HG03045 (cell line): ENCODE measurements at regions not wholly inside any gene's neighbourhood (a gene's known extent, or its start where the extent isn't known, plus 50 kb on each side); places are given as distances from the start of the nearest gene placed in this dataset.

Experiments
- ATAC-seq: cut with Tn5 transposase; IDR thresholded peaks from one replicate; pipeline ENCODE4 v1.9.1; 2021; ENCODE audit warnings: mild to moderate bottlenecking, moderate library complexity; ENCODE audit not compliant: unreplicated experiment

- ATAC-seq, result no peak
Measured at GRCh38 chr14:101469382-101470247, 91.7 kb upstream of the DIO3 start.

- no peak for ATAC-seq
Measured at GRCh38 chr14:101470266-101470665, 91.0 kb upstream of the DIO3 start.

- no peak for ATAC-seq
Measured at GRCh38 chr14:101471723-101472517, 89.4 kb upstream of the DIO3 start.

DNA sequence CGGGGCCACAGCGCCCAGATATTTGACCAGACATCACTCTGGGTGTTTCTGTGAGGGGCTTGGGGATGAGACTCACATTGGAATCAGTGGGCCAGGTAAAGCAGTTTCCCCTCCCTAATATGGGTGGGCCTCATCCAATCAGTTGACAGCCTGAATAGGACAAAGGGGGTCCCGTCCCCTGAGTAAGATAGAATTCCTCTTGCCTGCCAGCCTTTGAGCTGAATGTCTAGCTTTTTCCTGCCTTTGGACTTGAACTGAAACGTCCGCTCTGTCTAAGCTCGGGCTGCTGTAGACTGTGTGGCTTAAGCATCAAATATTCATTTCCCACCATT, 88.8 kb upstream of the DIO3 start:
- ATAC-seq, result no peak

DNA sequence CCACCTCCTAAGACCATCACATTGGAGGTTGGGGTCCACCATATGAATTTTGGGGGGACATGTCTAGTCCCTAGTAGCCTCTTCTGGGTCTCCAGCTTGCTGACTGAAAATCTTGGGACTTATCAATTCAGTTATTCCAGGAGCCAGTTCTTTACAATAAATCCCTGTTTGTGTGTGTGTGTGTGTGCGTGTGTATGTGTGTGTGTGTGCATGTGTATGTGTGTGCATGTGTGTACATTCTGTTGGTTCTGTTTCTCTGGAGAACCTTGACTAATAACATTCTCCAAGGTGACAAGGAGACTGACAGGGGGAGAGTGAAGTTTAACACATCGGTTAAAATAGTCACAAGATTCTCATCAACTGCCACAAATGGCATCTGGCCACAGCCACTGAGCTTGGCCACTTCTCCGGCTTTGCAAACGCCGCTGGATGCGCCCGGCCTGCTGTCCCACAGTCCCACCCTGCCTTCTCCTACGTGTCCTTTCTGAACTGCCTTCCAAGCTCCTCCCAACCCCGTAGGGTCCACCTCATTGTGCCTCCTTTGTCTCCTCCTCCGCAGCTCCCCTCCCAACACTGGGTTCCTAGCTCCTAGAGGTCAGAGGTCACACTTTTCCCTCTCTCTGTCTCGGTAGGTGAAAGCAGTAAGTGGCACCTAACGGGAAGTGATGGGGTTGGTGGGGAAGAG, 88.1 kb upstream of the DIO3 start:
- no peak for ATAC-seq

- no peak for ATAC-seq
Measured at GRCh38 chr14:101473795-101474562, 87.3 kb upstream of the DIO3 start.

DNA sequence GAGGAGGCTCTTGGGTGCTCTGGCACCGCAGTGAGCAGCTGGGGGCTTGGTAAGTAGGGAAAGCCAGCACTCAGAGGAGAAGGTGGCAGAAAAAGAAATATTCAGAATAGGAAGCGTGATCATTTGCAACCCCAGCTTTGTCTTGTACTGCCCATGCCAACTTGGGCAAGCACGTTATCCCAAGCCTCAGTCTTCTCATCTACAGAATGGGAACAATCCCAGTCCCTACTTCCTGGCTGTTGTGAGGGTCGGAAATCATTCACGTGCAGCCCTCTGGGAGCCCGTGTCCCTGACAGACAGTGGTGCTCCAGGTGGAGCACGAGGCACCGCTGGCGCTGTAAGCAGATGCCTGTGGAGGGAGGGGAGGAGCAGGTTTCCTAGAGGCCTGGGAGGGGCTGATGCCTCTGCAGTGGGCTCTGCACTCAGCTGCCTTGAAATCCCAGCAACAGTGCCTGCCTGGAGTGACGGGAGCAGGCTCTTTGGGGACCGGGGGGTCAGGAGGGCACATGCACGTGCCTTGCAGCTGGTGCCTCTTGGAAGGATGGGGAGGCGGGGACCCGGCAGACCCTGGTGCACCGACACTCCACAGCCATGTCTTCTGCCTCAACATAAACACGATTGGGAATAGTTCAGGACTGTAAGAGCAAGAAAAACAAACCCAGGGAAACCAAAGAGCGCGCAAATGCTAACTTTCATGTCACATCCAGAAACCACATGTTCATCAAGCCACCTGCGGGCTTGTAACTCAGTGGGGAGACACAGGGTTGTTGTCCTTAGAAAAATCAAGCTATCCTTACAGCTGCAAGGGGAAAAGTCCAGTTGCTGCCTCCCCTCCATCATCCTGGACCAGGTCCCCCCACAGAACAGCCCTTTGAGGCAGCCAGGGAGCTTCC, 86.5 kb upstream of the DIO3 start:
- ATAC-seq, result no peak

GRCh38 chr14:101475456-101476257, 85.6 kb upstream of the DIO3 start:
- ATAC-seq, result no peak

GRCh38 chr14:101476258-101476915, 84.9 kb upstream of the DIO3 start:
- no peak for ATAC-seq

- ATAC-seq, result no peak
Measured at GRCh38 chr14:101476916-101477553, 84.3 kb upstream of the DIO3 start.

DNA sequence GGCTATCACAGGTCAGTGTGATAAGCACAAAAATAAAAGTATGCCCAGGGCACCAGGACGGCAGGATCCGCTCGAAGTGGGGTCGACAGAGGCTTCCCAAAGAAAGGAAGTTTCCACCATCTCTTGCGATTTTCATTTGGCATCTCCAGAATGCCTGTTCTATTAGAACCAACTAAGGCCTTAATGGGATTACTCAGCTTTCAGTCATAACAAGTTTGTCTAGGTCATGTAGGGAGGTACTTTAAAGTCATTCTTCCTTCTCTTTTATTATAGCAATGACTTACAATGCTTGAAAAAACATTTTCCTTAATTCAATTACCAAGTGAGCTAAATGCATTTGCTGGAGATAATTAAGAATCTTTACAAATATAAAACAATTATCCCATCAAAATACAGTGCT, 83.6 kb upstream of the DIO3 start:
- ATAC-seq, result no peak

GRCh38 chr14:101478096-101478495, 83.2 kb upstream of the DIO3 start:
- no peak for ATAC-seq

DNA sequence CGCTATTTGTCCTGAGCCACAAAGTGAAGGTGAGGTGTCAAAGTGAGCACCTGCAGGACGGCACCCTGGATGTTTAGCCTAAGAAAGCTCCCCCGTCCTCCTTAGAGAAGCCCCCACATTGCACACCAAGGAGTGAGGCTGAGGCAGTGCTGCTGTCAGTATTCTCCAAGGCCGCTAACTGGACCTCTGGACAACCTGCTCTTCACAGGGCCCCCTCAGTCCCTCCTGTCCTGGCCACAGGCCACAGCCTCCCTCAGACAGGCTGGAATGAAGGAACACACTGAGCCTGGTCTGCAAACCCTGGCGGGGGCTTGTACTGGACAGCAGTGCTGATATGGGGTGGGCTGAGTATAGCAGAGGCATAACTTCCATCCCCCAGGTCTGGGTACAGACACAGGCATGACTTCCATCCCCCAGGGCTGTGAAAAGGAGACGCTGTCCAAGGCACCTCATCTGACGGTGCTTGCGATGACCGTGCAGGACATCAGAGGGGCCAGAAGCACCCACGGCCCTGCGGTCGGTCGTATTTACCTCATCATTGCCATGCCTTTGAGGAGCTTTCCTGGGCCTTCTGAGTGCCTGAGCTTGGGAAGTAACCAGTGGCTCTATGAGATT, 82.4 kb upstream of the DIO3 start:
- no peak for ATAC-seq

DNA sequence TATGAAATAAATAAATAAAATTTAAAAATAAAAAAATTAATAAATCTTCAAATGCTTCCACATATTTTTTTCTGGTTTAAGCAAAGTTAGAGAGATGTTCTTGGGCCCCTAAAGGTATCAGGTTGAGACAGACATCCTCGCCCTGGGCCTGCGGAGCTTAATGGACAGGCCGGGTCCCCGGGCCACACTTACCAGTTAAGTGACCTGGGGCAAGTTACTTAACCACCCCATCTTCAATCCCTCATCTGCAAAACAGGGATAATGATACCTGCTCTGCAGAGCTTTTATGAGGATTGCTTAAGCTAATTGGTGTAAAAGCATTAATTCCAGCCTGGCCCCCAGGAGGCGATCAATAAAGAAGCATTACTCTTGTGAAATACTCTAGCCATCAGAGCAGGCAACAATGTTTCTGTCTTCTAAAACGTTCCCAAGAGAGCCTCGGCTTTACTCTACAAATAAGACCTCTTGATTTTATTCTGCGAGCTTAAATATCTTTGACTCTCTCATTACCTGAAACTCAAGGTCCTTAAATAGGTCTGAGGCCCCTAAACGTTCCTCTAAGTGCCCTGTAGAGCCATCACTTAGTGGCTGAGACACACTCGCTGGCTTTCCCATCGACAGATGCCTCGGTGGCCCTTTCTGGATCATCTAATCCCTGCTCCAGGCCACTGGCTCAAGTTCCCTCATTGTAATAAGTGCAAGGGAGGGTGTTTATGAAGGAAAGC, 81.1 kb upstream of the DIO3 start:
- no peak for ATAC-seq

- no peak for ATAC-seq
Measured at GRCh38 chr14:101480747-101481530, 80.4 kb upstream of the DIO3 start.

DNA sequence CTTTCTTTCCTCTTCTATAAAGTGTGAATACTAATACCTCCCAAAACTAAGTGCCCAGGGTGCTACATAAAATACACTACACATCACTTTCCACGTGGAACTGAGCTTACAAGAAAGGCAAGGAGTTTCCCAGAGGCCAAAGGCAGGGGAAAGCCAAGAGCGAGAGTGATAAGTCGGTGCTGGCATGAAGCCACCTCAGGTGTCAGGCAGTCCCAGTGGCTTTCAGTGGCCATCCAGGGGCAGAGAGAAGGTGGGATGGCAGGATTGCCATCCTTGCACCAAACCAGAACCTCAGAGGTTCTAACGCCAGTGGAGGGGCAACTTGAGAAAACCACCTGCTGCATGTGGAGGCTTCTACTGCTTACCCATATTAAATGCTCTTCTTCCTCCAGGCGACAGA, 79.7 kb upstream of the DIO3 start:
- no peak for ATAC-seq
